ENCODE measurements at regions not wholly inside any gene's neighbourhood (a gene's known extent, or its start where the extent isn't known, plus 50 kb on each side); places are given as distances from the start of the nearest gene placed in this dataset.
"Not testable (repeated sequence)": the region's sequence is repeated elsewhere in the genome, so short reads cannot be mapped to it uniquely, and the experiment has no call there.

- TF ChIP-seq ZNF629 (tag by site-specific recombination; IDR thresholded peaks at IDR 0.05) (no peak), ZNF354C (tag by site-specific recombination; IDR thresholded peaks at IDR 0.05; ENCODE audit: borderline replicate concordance, low read depth) (no peak), ZNF560 (tag by site-specific recombination; IDR thresholded peaks at IDR 0.05; ENCODE audit: borderline replicate concordance) (no peak), PRDM1 (tag by site-specific recombination; IDR thresholded peaks at IDR 0.05) (no peak), ZFP37 (tag by site-specific recombination; IDR thresholded peaks at IDR 0.05) (no peak), AEBP2 (tag by site-specific recombination; IDR thresholded peaks at IDR 0.05; ENCODE audit: borderline replicate concordance) (no peak), ZNF10 (tag by site-specific recombination; IDR thresholded peaks at IDR 0.05) (no peak), FEZF1 (tag by site-specific recombination; IDR thresholded peaks at IDR 0.05) (no peak), SCRT2 (tag by site-specific recombination; IDR thresholded peaks at IDR 0.05) (no peak), ZNF157 (tag by site-specific recombination; IDR thresholded peaks at IDR 0.05) (no peak), ZNF670 (tag by site-specific recombination; IDR thresholded peaks at IDR 0.05; ENCODE audit: low read depth) (no peak), ZNF223 (tag by site-specific recombination; IDR thresholded peaks at IDR 0.05) (no peak), GLI4 (tag by site-specific recombination; IDR thresholded peaks at IDR 0.05) (no peak), ZBTB49 (tag by site-specific recombination; IDR thresholded peaks at IDR 0.05; ENCODE audit: low read depth) (no peak), PBX3 (CRISPR knock-in tag; IDR thresholded peaks at IDR 0.05) (no peak), ZNF785 (tag by site-specific recombination; IDR thresholded peaks at IDR 0.05) (no peak), ZBTB20 (tag by site-specific recombination; IDR thresholded peaks at IDR 0.05) (no peak)
- Histone ChIP-seq H3K4me1 (ENCODE audit: control insufficient read depth, insufficient read depth, low read length) (no peaks in the 10 kb centered on the region), H3K36me3 (ENCODE audit: control insufficient read depth in 2 of 2, insufficient read depth in 1 of 2, low read length in 2 of 2) (no peaks in the 10 kb centered on the region), H3K27ac (ENCODE audit: extremely low read depth, low read depth, low read length) (no peak overlapping the region), H3K4me3 (ENCODE audit: low read depth, low read length) (no peak overlapping the region), H3K9me3 (ENCODE audit: control insufficient read depth, insufficient read depth, low read depth, low read length) (no peaks in the 10 kb centered on the region)
- POLR2A ChIA-PET = no interaction called here
- CTCF ChIA-PET = no interaction called here
Observed at GRCh38 chr2:22153931-22154613, 1030.3 kb downstream of the TDRD15 start.

GRCh38 chr2:22156661-22157060 lies 1032.9 kb downstream of the TDRD15 start:
- H3K36me3 ChIP-seq (ENCODE audit: control insufficient read depth in 2 of 2, insufficient read depth in 1 of 2, low read length in 2 of 2); H3K9me3 ChIP-seq (ENCODE audit: control insufficient read depth, insufficient read depth, low read depth, low read length); H3K27ac ChIP-seq (ENCODE audit: extremely low read depth, low read depth, low read length); H3K4me3 ChIP-seq (ENCODE audit: low read depth, low read length); CTCF ChIA-PET; POLR2A ChIA-PET; H3K4me1 ChIP-seq (ENCODE audit: control insufficient read depth, insufficient read depth, low read length): not testable (repeated sequence)

- Histone ChIP-seq H3K9me3 (ENCODE audit: control insufficient read depth, insufficient read depth, low read depth, low read length) (no peaks in the 10 kb centered on the region), H3K4me1 (ENCODE audit: control insufficient read depth, insufficient read depth, low read length) (no peaks in the 10 kb centered on the region), H3K27ac (ENCODE audit: extremely low read depth, low read depth, low read length) (no peak overlapping the region), H3K36me3 (ENCODE audit: control insufficient read depth in 2 of 2, insufficient read depth in 1 of 2, low read length in 2 of 2) (no peaks in the 10 kb centered on the region), H3K4me3 (ENCODE audit: low read depth, low read length) (no peak overlapping the region)
- TF ChIP-seq ZSCAN23 (tag by site-specific recombination; IDR thresholded peaks at IDR 0.05) = no peak
- TF ChIP-seq ZNF426 (tag by site-specific recombination; IDR thresholded peaks at IDR 0.05) = no peak
- no peak for TF ChIP-seq ZNF571 (tag by site-specific recombination; IDR thresholded peaks at IDR 0.05)
- no peak for TF ChIP-seq EGR2 (tag by site-specific recombination; IDR thresholded peaks at IDR 0.05; ENCODE audit: low read depth)
- no peak for TF ChIP-seq HOXC10 (CRISPR knock-in tag; IDR thresholded peaks at IDR 0.05)
- no peak for TF ChIP-seq ZBTB10 (tag by site-specific recombination; IDR thresholded peaks at IDR 0.05)
- ChIA-PET POLR2A (no interaction called here), CTCF (interaction anchor here (0.5 kb wide), 1 partner anchor 1001 kb away, joined by 3 read pairs; no protein-coding TSS in a partner anchor)
Observed at GRCh38 chr2:22167256-22167655, 1043.5 kb downstream of the TDRD15 start.

Data from HEK293 (cell line).